ENCODE measurements at regions not wholly inside any gene's neighbourhood (a gene's known extent, or its start where the extent isn't known, plus 50 kb on each side); places are given as distances from the start of the nearest gene placed in this dataset.

- no peak overlapping the region for H3K27ac ChIP-seq (ENCODE audit: low read depth, low read length)
- H3K4me2 ChIP-seq (ENCODE audit: insufficient read depth, low read length), result peak overlapping the region; percentile 65
- peak; percentile 3 for DNase-seq (ENCODE audit: insufficient read length, low spot score, missing footprints)
- no peaks in the 10 kb centered on the region for H3K27me3 ChIP-seq (ENCODE audit: insufficient read depth, low read length)
- H3K79me2 ChIP-seq (ENCODE audit: insufficient read depth, low read length), result no peaks in the 10 kb centered on the region
- H3K9me3 ChIP-seq (ENCODE audit: low read depth, low read length), result no peaks in the 10 kb centered on the region
- H3K4me1 ChIP-seq (ENCODE audit: insufficient read depth, low read length), result no peaks in the 10 kb centered on the region
- peak overlapping the region; percentile 81 for H2AFZ ChIP-seq (ENCODE audit: low read length)
- H3K36me3 ChIP-seq (ENCODE audit: insufficient read depth, low read length), result no peaks in the 10 kb centered on the region
- TF ChIP-seq, protein P1, sequence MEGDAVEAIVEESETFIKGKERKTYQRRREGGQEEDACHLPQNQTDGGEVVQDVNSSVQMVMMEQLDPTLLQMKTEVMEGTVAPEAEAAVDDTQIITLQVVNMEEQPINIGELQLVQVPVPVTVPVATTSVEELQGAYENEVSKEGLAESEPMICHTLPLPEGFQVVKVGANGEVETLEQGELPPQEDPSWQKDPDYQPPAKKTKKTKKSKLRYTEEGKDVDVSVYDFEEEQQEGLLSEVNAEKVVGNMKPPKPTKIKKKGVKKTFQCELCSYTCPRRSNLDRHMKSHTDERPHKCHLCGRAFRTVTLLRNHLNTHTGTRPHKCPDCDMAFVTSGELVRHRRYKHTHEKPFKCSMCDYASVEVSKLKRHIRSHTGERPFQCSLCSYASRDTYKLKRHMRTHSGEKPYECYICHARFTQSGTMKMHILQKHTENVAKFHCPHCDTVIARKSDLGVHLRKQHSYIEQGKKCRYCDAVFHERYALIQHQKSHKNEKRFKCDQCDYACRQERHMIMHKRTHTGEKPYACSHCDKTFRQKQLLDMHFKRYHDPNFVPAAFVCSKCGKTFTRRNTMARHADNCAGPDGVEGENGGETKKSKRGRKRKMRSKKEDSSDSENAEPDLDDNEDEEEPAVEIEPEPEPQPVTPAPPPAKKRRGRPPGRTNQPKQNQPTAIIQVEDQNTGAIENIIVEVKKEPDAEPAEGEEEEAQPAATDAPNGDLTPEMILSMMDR (IDR thresholded peaks at IDR 0.05; ENCODE audit: extremely low read depth, low read depth, low read length), result peak; percentile 53
- H3K4me3 ChIP-seq (ENCODE audit: insufficient read depth, low read length), result no peak overlapping the region
- H4K20me1 ChIP-seq (ENCODE audit: insufficient read depth, low read length), result no peaks in the 10 kb centered on the region
These were observed 296.1 kb upstream of the SEMA3A start for GRCh38 chr7:84490661-84491060.

DNA sequence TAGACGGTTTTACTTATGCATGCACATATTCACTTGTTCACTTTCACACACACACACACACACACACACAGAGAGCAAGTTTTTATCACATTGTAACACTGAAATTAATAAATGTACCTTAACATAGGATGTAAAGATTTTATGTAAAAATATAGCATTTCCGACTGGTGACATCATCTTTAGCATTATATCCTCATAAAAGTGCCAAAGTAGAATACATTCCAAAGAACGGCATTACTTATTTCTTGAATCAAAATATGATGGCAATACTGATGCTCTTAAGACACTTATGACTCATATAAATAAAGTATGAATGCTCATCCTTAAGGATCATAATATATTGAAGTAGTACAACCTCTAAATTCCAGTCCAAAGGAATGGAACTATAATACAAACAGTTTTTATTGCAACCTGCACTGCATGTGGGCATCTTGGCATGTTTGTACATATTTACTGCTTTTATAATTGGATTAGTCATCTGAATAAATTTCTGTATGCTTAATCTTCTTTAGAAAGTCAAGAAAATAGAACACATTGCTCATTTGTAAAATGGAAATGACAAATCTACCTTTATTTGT is 290.0 kb upstream of the SEMA3A start:
- Histone ChIP-seq H3K36me3 (ENCODE audit: insufficient read depth, low read length) (no peaks in the 10 kb centered on the region), H3K9me3 (ENCODE audit: low read depth, low read length) (no peaks in the 10 kb centered on the region), H3K27ac (ENCODE audit: low read depth, low read length) (no peak overlapping the region), H4K20me1 (ENCODE audit: insufficient read depth, low read length) (no peaks in the 10 kb centered on the region), H3K4me3 (ENCODE audit: insufficient read depth, low read length) (no peak overlapping the region), H2AFZ (ENCODE audit: low read length) (no peak overlapping the region), H3K4me1 (ENCODE audit: insufficient read depth, low read length) (no peaks in the 10 kb centered on the region), H3K79me2 (ENCODE audit: insufficient read depth, low read length) (no peaks in the 10 kb centered on the region), H3K27me3 (ENCODE audit: insufficient read depth, low read length) (no peaks in the 10 kb centered on the region), H3K4me2 (ENCODE audit: insufficient read depth, low read length) (no peak overlapping the region)
- no peak for DNase-seq (ENCODE audit: insufficient read length, low spot score, missing footprints)
- TF ChIP-seq, protein P1 (IDR thresholded peaks at IDR 0.05; ENCODE audit: extremely low read depth, low read depth, low read length), result no peak

- TF ChIP-seq, protein P1 (IDR thresholded peaks at IDR 0.05; ENCODE audit: extremely low read depth, low read depth, low read length), result no peak
- Histone ChIP-seq H3K4me2 (ENCODE audit: insufficient read depth, low read length) (no peak overlapping the region), H3K9me3 (ENCODE audit: low read depth, low read length) (no peaks in the 10 kb centered on the region), H3K4me3 (ENCODE audit: insufficient read depth, low read length) (no peak overlapping the region), H2AFZ (ENCODE audit: low read length) (no peak overlapping the region), H3K36me3 (ENCODE audit: insufficient read depth, low read length) (no peaks in the 10 kb centered on the region), H4K20me1 (ENCODE audit: insufficient read depth, low read length) (no peaks in the 10 kb centered on the region), H3K79me2 (ENCODE audit: insufficient read depth, low read length) (no peaks in the 10 kb centered on the region), H3K4me1 (ENCODE audit: insufficient read depth, low read length) (no peaks in the 10 kb centered on the region), H3K27ac (ENCODE audit: low read depth, low read length) (no peak overlapping the region), H3K27me3 (ENCODE audit: insufficient read depth, low read length) (no peaks in the 10 kb centered on the region)
- no peak for DNase-seq (ENCODE audit: insufficient read length, low spot score, missing footprints)
These were observed 287.9 kb upstream of the SEMA3A start for GRCh38 chr7:84482476-84482875.

DNA sequence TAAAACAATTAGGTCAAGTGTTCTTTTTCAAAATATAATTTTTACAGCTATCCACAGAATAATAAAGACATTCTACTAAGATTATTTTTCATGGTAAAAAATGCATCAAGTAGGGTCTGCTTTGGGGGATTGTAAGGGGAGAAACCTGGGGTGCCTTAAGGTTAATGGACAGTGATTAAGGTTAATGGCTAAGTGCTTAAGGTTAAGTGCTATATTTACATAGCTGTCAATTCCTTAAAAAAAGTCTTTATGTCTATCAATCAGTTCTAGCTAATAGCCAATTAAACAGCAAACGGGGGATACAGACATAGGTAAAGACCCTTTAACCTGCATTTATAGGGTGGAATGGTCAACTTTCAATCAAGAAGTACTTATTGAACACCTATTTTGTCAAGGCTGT is 284.5 kb upstream of the SEMA3A start:
- Histone ChIP-seq H4K20me1 (ENCODE audit: insufficient read depth, low read length) (no peaks in the 10 kb centered on the region), H3K4me3 (ENCODE audit: insufficient read depth, low read length) (no peak overlapping the region), H3K79me2 (ENCODE audit: insufficient read depth, low read length) (no peaks in the 10 kb centered on the region), H2AFZ (ENCODE audit: low read length) (no peak overlapping the region), H3K27ac (ENCODE audit: low read depth, low read length) (no peak overlapping the region), H3K36me3 (ENCODE audit: insufficient read depth, low read length) (no peaks in the 10 kb centered on the region), H3K4me2 (ENCODE audit: insufficient read depth, low read length) (no peak overlapping the region), H3K27me3 (ENCODE audit: insufficient read depth, low read length) (no peaks in the 10 kb centered on the region), H3K9me3 (ENCODE audit: low read depth, low read length) (no peaks in the 10 kb centered on the region), H3K4me1 (ENCODE audit: insufficient read depth, low read length) (no peaks in the 10 kb centered on the region)
- no peak for DNase-seq (ENCODE audit: insufficient read length, low spot score, missing footprints)
- TF ChIP-seq, protein P1 (IDR thresholded peaks at IDR 0.05; ENCODE audit: extremely low read depth, low read depth, low read length), result no peak
